GM12873 (cell line): ENCODE measurements at regions not wholly inside any gene's neighbourhood (a gene's known extent, or its start where the extent isn't known, plus 50 kb on each side); places are given as distances from the start of the nearest gene placed in this dataset.

Source experiments
- CTCF ChIP-seq: IDR thresholded peaks from 2 replicates; pipeline ENCODE4 v1.5.1; 2012; ENCODE audit warnings: low read depth, mild to moderate bottlenecking, moderate library complexity, low read length, control low read depth; ENCODE audit not compliant: insufficient read depth; ENCODE audit errors: missing control alignments

- no peak for TF ChIP-seq CTCF
Measured at GRCh38 chr2:236892721-236893120, 193.0 kb upstream of the COPS8 start.

GRCh38 chr2:236894791-236895190 lies 190.9 kb upstream of the COPS8 start:
- TF ChIP-seq CTCF = no peak

GRCh38 chr2:236895497-236895896 lies 190.2 kb upstream of the COPS8 start:
- TF ChIP-seq CTCF = no peak

- TF ChIP-seq CTCF = no peak
Measured at GRCh38 chr2:236896688-236897087, 189.0 kb upstream of the COPS8 start.

- no peak for TF ChIP-seq CTCF
Measured at GRCh38 chr2:236899146-236899545, 186.5 kb upstream of the COPS8 start.

GRCh38 chr2:236899950-236900640 lies 185.6 kb upstream of the COPS8 start:
- no peak for TF ChIP-seq CTCF

- TF ChIP-seq CTCF = no peak
Measured at GRCh38 chr2:236901956-236902355, 183.7 kb upstream of the COPS8 start.
